Neural progenitor cell (in vitro differentiated cells): ENCODE measurements at regions not wholly inside any gene's neighbourhood (a gene's known extent, or its start where the extent isn't known, plus 50 kb on each side); places are given as distances from the start of the nearest gene placed in this dataset.

Source experiments
- DNase-seq: peaks from one replicate; pipeline ENCODE4 v3.0.0-alpha.2; 2016; ENCODE audit warnings: low spot score
- H2AFZ ChIP-seq: fragments of 200-600 bp; sonication (generic); replicated peaks from 2 replicates; pipeline ENCODE4 v1.6.1; 2016; ENCODE audit warnings: antibody characterized with exemption
- H3F3A ChIP-seq: fragments of 200-600 bp; sonication (generic); 2 replicates; pipeline ENCODE4 v1.6.1; 2016; ENCODE audit warnings: antibody characterized with exemption, low read depth
- H3K27ac ChIP-seq: fragments of 200-600 bp; sonication (generic); 2 replicates; pipeline ENCODE4 v1.5.1; 2016; ENCODE audit warnings: mild to moderate bottlenecking
- H3K27me3 ChIP-seq: fragments of 200-600 bp; sonication (generic); 2 replicates; pipeline ENCODE4 v1.6.1; 2016; ENCODE audit warnings: mild to moderate bottlenecking, moderate library complexity
- H3K36me3 ChIP-seq: fragments of 200-600 bp; sonication (generic); 2 replicates; pipeline ENCODE4 v1.5.1; 2016
- H3K4me1 ChIP-seq: fragments of 200-600 bp; sonication (generic); 2 replicates; pipeline ENCODE4 v1.6.1; 2016; ENCODE audit warnings: mixed run types
- H3K4me2 ChIP-seq: fragments of 200-600 bp; sonication (generic); 2 replicates; pipeline ENCODE4 v1.6.1; 2016
- H3K4me3 ChIP-seq: fragments of 200-600 bp; sonication (generic); 2 replicates; pipeline ENCODE4 v1.5.1; 2016
- H3K79me2 ChIP-seq: fragments of 200-600 bp; sonication (generic); 2 replicates; pipeline ENCODE4 v1.6.1; 2016; ENCODE audit warnings: low read depth
- H3K9ac ChIP-seq: fragments of 200-600 bp; sonication (generic); 2 replicates; pipeline ENCODE4 v1.6.1; 2016
- H3K9me3 ChIP-seq: fragments of 200-600 bp; sonication (generic); 2 replicates; pipeline ENCODE4 v1.5.1; 2016; ENCODE audit warnings: low read depth
- H4K20me1 ChIP-seq: fragments of 200-600 bp; sonication (generic); 2 replicates; pipeline ENCODE4 v1.6.1; 2016; ENCODE audit warnings: low read depth
- H3K27ac Mint-ChIP-seq: 3 replicates; pipeline ENCODE4 v1.8.0; 2021; ENCODE audit warnings: mixed read lengths
- H3K27me3 Mint-ChIP-seq: 2 replicates; pipeline ENCODE4 v1.8.0; 2022; ENCODE audit warnings: low read depth, mild to moderate bottlenecking, inconsistent platforms, moderate library complexity, mixed read lengths; ENCODE audit not compliant: insufficient read depth
- H3K36me3 Mint-ChIP-seq: 3 replicates; pipeline ENCODE4 v1.8.0; 2021; ENCODE audit warnings: mixed read lengths
- H3K4me1 Mint-ChIP-seq: 3 replicates; pipeline ENCODE4 v1.8.0; 2021; ENCODE audit warnings: mixed read lengths
- H3K4me3 Mint-ChIP-seq: 3 replicates; pipeline ENCODE4 v1.8.0; 2021; ENCODE audit warnings: mild to moderate bottlenecking, moderate library complexity, mixed read lengths
- H3K9me3 Mint-ChIP-seq: 3 replicates; pipeline ENCODE4 v1.8.0; 2020; ENCODE audit warnings: mixed read lengths
- CTCF ChIP-seq: fragments of 200-600 bp; sonication (generic); IDR thresholded peaks from 2 replicates; pipeline ENCODE4 v1.5.1; 2017; ENCODE audit warnings: antibody characterized with exemption, mild to moderate bottlenecking
- EZH2 ChIP-seq: fragments of 200-600 bp; sonication (generic); IDR thresholded peaks from 2 replicates; pipeline ENCODE4 v1.6.1; 2017; ENCODE audit warnings: antibody characterized with exemption, mild to moderate bottlenecking, moderate library complexity
- EZH2phosphoT487 ChIP-seq: fragments of 200-600 bp; sonication (generic); IDR thresholded peaks from 2 replicates; pipeline ENCODE4 v1.6.1; 2017; ENCODE audit warnings: antibody characterized with exemption

- Histone ChIP-seq H3K27me3 (no peaks in the 10 kb centered on the region), H3F3A (no peaks in the 10 kb centered on the region), H3K4me1 (no peaks in the 10 kb centered on the region), H3K27ac (no peak overlapping the region), H4K20me1 (no peaks in the 10 kb centered on the region), H3K4me2 (no peak overlapping the region), H3K4me3 (no peak overlapping the region), H2AFZ (no peak overlapping the region), H3K9me3 (no peaks in the 10 kb centered on the region), H3K9ac (no peak overlapping the region), H3K36me3 (no peaks in the 10 kb centered on the region), H3K79me2 (no peaks in the 10 kb centered on the region)
- TF ChIP-seq EZH2phosphoT487 (no peak), EZH2 (no peak), CTCF (peak; percentile 65)
- H3K27ac Mint-ChIP-seq, result no peak overlapping the region
- H3K4me3 Mint-ChIP-seq, result no peak overlapping the region
- H3K9me3 Mint-ChIP-seq, result no peaks in the 10 kb centered on the region
- peaks cover 3% of the 10 kb centered on the region for H3K27me3 Mint-ChIP-seq
- peaks cover 19% of the 10 kb centered on the region for H3K4me1 Mint-ChIP-seq
- DNase-seq, result peak; percentile 49
- H3K36me3 Mint-ChIP-seq, result no peaks in the 10 kb centered on the region
These were observed 512.2 kb downstream of the PDHA2 start for GRCh38 chr4:96352051-96352517.

- no peaks in the 10 kb centered on the region for H3K9me3 ChIP-seq
- no peak for DNase-seq
- TF ChIP-seq CTCF, result no peak
- no peak for TF ChIP-seq EZH2
- H3K36me3 ChIP-seq, result no peaks in the 10 kb centered on the region
- H3K4me2 ChIP-seq, result no peak overlapping the region
- no peaks in the 10 kb centered on the region for H3K79me2 ChIP-seq
- Mint-ChIP-seq H3K9me3 (no peaks in the 10 kb centered on the region), H3K36me3 (no peaks in the 10 kb centered on the region), H3K27ac (no peak overlapping the region), H3K4me1 (peaks cover 19% of the 10 kb centered on the region), H3K27me3 (no peaks in the 10 kb centered on the region), H3K4me3 (no peak overlapping the region)
- no peak overlapping the region for H3K27ac ChIP-seq
- no peaks in the 10 kb centered on the region for H3K4me1 ChIP-seq
- H3K4me3 ChIP-seq, result no peak overlapping the region
- H2AFZ ChIP-seq, result peak overlapping the region; percentile 77
- H3K9ac ChIP-seq, result no peak overlapping the region
- H4K20me1 ChIP-seq, result no peaks in the 10 kb centered on the region
- H3K27me3 ChIP-seq, result no peaks in the 10 kb centered on the region
- no peaks in the 10 kb centered on the region for H3F3A ChIP-seq
These were observed 514.3 kb downstream of the PDHA2 start for GRCh38 chr4:96354036-96354712.

GRCh38 chr4:96355414-96355813 lies 515.5 kb downstream of the PDHA2 start:
- no peaks in the 10 kb centered on the region for H3K36me3 Mint-ChIP-seq
- H3K36me3 ChIP-seq, result no peaks in the 10 kb centered on the region
- no peaks in the 10 kb centered on the region for H3K9me3 ChIP-seq
- H3K9ac ChIP-seq, result no peak overlapping the region
- H3K4me2 ChIP-seq, result no peak overlapping the region
- no peaks in the 10 kb centered on the region for H4K20me1 ChIP-seq
- no peak overlapping the region for H3K4me3 Mint-ChIP-seq
- no peaks in the 10 kb centered on the region for H3F3A ChIP-seq
- no peaks in the 10 kb centered on the region for H3K27me3 Mint-ChIP-seq
- H3K9me3 Mint-ChIP-seq, result no peaks in the 10 kb centered on the region
- no peak for DNase-seq
- TF ChIP-seq EZH2, result no peak
- TF ChIP-seq EZH2phosphoT487, result no peak
- TF ChIP-seq CTCF, result no peak
- no peak overlapping the region for H2AFZ ChIP-seq
- H3K4me1 ChIP-seq, result no peaks in the 10 kb centered on the region
- H3K27ac Mint-ChIP-seq, result no peak overlapping the region
- no peaks in the 10 kb centered on the region for H3K79me2 ChIP-seq
- H3K4me3 ChIP-seq, result no peak overlapping the region
- no peak overlapping the region for H3K27ac ChIP-seq
- H3K4me1 Mint-ChIP-seq, result peaks cover 19% of the 10 kb centered on the region
- no peaks in the 10 kb centered on the region for H3K27me3 ChIP-seq
